ENCODE measurements at regions not wholly inside any gene's neighbourhood (a gene's known extent, or its start where the extent isn't known, plus 50 kb on each side); places are given as distances from the start of the nearest gene placed in this dataset.
"Not testable (repeated sequence)": the region's sequence is repeated elsewhere in the genome, so short reads cannot be mapped to it uniquely, and the experiment has no call there.

DNA sequence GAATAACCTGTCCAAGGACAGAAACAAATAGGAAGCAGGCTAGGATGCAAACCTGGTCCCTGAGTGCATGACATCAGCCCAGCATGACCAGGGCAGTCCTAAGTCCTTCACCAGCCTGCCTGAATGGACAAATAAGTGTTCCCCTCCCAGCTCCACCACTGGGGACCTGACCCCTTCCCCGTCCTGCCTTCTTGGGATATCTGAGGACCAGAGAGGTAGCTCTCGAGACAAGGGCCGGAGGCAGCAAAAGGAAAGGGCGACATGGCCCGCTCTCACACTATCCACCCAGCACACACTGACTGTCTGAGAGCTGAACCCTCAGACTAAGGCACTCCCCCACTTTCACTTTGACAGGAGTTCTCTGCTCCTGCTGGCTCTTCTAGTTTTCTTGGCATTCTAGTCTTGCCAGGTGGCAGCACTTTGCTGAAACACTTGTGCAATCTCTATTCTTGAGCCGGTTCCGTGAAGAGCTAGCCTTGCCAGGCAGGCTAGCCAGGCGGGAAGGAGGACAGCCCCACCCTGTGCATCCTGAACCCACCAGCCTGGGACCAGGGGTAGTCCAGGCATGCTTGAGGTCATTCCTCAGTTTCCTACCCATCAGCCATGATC lies 251.1 kb upstream of the RAB4A start:
- no peak for DNase-seq (ENCODE audit: extremely low spot score, insufficient read length, low read depth)
- no peak for FAIRE-seq

DNA sequence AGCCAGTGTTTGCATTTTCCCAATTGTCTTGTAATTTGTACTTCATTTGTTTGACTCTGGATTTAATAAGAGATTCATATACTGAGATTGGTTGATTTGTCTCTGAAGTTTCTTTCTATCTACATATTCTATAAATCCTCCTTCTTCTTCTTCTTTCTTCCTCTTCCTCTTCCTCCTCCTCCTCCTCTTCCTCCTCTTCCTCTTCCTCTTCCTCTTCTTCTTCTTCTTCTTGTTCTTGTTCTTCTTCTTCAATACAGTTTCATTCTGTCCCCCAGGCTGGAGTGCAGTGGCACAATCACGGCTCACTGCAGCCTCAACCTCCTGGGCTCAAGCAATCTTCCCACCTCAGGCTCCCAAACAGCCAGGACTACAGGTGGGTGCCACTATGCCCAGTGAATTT lies 249.9 kb upstream of the RAB4A start:
- FAIRE-seq; DNase-seq (ENCODE audit: extremely low spot score, insufficient read length, low read depth): not testable (repeated sequence)

DNA sequence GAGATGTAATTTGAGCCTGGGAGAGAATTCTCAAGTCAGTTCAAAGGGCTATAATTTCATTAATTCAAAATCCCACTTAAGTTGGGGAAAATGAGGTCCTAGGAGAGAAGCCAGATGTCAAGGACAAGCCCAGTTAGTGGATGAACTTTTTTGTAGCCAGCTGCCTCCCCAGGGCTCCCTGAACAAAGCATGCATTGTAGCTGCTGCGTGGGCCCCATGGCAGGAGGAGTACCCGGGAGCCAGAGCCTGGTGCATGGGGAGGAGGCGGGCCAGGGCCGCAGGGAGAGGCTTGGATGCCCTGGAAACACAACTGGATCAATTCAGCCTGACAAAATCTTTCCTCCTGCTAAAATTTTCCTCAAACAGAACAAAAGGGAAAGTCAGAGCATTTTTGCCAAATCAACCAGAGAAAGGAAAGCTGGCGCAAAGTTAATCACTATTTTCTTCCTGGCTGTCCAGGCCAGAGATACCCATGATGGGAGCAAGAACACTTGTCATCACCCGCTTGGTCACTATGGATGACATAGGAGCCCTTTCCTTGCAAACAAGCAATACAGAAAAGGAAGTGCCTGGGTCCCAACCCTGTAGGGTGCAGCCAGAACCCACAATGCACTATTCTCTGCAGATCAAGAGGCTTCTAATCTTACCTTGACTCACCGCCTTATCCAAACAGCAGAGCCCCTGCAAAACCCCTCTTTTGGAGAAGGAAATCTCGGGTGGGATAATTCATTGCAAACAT lies 248.1 kb upstream of the RAB4A start:
- no peak for FAIRE-seq
- no peak for DNase-seq (ENCODE audit: extremely low spot score, insufficient read length, low read depth)

DNA sequence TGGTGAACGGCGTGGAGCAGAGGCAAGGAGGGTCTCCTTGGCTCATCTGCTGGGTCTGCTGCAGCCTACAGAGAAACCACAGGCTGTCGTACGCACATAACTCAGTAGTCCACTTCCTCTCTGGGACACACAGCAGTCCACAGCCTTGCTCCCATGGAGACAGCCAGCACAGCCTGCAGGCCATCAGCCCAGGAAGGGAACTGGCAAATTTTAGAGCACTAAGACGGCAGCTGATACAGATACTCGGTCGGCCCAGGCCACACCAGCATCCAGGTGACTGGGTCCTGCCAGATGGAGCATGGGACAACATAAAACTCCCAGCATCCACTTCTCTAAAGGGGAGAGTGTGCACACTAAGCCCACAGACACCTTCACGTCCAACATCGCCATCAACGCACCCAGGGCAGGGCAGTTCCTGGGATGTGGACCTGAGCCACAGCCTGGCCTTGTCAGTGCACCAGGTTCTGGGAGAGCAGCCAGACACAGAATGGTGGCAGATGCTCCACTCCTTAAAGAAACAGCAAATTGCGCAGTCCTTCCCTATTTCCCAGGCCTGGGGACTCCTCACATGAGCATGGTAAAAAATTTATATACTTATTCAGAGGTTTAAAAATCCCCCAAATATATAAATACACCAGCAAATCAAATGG lies 247.1 kb upstream of the RAB4A start:
- DNase-seq (ENCODE audit: extremely low spot score, insufficient read length, low read depth) (no peak), FAIRE-seq (no peak)

DNA sequence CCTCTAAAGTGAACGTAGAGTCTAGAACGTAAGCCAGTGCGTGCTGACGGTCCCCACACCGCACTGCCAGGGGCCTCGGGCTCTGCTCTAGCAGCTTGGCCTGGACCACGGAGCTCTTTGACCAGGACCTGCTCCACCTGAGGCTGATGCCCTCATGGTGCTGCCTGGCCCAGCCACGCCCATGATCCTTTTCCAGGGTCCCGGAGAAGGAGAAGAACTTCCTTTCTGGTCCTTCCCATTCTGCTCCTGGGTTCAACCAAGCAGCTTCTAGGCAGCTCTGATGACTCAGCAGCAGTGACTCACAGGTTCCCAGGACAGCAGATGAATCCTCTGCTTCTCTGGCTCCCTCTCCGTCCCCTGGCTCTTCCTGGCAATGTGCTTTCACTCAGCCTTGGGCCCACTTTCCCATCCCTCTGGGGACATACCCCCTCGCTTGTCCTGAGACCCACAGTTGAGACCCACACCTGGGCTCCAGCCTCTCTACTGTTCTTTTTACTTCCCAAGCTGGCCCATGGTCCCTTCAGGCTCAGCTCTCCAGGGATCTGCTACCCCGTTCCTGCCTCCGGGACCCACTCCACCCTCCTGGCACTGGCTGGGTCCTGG lies 246.3 kb upstream of the RAB4A start:
- no peak for DNase-seq (ENCODE audit: extremely low spot score, insufficient read length, low read depth)
- no peak for FAIRE-seq

DNA sequence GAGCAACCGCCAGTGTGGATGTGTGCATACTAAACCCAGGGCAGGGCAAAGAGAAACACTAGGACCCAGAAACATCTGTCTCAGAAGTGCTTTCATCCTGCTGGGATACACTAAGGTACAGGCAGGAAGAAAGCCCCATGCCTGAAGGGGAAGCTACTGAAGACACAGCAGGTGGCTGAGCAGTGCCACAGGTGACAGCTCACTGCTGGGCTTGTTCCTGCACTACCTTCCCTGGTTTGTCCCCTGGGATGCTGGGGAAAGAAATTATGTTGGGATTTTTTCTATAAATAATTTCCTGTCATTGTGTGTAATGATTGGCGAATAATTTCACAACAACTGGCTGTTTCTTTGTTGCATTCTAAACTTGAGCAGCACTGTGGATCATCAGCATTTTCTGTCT lies 245.3 kb upstream of the RAB4A start:
- DNase-seq (ENCODE audit: extremely low spot score, insufficient read length, low read depth) = no peak
- FAIRE-seq = no peak

DNA sequence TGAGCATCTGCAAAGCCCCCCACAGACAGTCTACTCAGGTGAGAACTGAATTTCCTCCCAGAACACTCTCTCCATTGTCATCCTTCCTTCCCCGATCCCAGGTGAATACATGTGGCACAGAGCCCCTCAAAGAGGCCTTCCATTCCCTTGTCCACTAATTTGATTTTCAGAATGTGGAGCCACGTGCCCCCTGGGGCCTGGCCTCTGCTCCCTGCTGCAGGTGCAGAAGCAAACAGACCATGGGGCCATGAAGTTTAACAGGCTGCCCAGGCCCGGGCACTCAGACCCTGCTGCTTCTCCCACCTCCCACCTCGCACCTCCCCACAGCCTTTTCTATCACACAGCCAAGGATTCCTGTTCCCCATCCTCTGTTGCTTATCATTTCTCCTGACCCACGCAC lies 243.8 kb upstream of the RAB4A start:
- no peak for FAIRE-seq
- no peak for DNase-seq (ENCODE audit: extremely low spot score, insufficient read length, low read depth)

DNA sequence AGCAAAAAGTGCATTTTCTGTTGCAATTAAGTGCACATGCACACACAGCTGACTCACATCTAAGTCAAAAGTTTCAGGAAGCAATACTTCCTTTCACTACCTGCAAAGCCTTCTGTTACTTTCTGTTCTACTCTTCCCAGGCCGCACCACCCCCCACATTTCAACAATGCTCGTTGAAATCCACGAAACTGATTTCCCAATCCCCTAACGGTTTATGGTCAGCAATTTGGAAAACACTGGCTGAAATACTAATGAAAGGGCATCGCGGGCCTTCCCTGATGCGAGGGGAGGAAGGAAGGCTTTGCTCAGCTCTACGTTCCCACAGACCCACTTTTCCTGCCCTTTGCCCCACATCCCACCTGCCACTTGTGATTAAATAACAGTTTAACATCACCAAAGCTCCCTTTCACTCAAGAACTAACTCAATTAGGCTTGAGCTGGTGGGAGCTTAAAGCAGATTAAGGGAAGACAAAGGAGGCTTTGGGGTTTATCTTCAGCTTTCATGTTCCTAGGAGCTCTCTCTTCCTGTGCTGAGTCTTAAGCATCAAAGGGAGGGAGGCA lies 243.2 kb upstream of the RAB4A start:
- DNase-seq (ENCODE audit: extremely low spot score, insufficient read length, low read depth) (no peak), FAIRE-seq (peak; percentile 71)

DNA sequence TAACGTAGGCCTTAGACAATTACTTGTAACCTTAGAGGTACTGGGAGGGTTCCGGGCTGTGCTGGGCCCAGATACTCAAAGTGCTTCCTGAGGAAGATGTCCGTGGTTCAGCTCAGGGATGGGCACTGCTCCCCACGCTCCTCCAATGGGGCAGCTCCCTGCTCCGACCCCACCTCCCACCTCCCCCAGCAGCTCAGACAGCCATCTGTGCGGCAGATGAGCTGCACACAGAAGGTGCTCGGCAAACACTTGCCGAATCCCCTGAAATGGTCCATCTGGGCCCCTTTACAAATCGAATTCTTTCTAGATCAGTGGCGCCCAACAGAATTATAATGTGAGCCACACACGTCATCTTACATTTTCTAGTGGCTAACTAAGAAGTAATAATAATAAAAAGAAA lies 242.4 kb upstream of the RAB4A start:
- no peak for DNase-seq (ENCODE audit: extremely low spot score, insufficient read length, low read depth)
- FAIRE-seq = no peak

DNA sequence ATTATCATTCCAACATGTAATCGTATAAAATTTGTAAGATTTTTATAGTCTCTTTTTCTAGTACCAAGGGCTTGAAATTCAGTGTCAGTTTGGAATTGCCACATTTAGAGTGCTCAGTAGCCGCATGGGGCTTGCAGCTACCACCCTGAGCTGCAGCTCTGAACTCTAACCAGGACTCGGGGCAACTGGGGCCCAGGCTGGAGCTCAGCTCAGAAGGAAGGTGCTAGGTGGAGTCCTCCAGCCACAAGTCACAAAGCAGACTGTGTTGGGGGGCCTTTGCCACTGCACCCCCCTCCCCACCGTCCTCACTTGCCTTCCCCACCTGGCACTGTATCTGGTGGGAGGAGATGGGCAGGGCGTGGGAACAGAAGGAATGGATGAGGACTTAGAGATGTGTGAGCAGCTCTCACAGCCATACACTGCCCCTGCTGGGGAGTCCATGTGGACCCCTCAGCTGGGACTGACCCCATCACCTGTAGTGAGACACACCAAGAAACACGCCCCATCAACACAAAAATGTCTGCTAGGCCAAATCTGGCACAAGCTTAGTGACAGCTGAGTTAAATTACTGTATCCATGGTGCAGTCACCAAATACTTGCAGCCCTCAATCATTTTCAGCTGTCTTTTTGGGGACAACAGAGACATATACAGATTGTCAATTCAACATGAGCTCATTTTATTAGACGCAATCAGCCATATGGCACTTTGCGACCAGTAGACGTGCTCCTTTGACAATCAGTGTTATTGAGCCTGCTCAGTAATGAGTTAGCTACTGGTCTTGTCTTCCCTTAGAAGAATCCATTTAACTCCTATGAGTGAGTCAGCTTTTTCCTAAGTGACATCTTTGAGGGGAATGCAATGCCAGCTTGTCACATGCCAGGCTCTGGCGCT lies 241.7 kb upstream of the RAB4A start:
- FAIRE-seq (no peak), DNase-seq (ENCODE audit: extremely low spot score, insufficient read length, low read depth) (no peak)

DNA sequence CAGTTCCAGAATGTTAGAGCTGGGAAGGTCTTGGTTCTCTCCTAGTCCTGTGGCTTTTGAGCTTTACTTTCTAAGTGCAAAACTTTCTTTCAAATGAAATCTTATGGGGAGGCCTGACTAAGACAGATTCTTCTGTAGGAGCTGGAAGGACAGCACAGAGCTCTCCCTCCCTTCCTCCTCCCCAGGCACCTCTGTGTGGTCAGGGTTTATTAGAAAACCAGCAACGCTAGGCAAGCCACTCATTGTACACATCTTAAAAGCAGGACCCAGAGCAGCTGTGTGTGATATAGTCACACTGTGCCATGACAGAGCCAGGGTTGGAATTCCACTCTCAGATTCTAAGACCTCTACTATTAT lies 241.1 kb upstream of the RAB4A start:
- no peak for FAIRE-seq

DNA sequence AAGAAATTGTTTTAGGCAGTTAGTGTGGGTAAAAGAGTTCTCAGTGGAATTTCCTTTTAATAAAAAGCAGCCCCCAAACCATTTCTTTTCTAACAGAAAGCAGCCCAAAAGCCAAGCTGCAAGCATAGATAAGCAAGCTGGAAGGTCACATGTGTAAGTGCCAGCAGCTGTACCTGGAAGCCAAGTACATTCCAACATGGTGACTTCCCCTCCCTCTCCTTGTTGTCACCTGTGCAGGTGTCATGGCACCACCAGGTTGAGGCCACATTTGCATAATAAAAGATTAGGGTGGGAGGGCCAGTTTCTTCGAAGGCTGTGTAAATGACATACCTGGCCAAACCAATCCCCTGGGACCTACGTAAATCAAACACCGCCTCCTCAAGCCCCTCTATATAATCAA lies 240.3 kb upstream of the RAB4A start:
- DNase-seq (ENCODE audit: extremely low spot score, insufficient read length, low read depth) (no peak), FAIRE-seq (no peak)

More for the DNA sequence above, 241.1 kb upstream of the RAB4A start:
- no peak for DNase-seq (ENCODE audit: extremely low spot score, insufficient read length, low read depth)

DNA sequence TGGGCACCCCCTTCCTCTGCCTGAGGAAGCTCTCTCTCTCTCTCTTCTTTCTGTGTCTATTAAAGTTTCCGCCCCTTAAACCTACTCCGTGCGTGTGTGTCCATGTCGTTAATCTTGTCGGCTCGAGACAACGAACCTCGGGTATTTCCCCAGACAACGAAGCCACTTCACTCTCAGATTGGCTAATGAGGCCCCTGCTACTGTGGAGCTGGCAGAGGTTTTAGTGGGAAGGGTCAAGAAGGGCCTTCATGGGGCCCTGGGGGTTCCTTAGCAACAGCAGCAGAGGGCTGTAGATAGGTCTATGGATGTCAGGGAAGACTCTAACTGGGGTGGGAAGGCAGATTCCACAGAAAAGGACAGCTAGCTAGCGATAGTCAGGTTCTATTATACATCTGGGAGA lies 239.8 kb upstream of the RAB4A start:
- FAIRE-seq (no peak), DNase-seq (ENCODE audit: extremely low spot score, insufficient read length, low read depth) (no peak)

DNA sequence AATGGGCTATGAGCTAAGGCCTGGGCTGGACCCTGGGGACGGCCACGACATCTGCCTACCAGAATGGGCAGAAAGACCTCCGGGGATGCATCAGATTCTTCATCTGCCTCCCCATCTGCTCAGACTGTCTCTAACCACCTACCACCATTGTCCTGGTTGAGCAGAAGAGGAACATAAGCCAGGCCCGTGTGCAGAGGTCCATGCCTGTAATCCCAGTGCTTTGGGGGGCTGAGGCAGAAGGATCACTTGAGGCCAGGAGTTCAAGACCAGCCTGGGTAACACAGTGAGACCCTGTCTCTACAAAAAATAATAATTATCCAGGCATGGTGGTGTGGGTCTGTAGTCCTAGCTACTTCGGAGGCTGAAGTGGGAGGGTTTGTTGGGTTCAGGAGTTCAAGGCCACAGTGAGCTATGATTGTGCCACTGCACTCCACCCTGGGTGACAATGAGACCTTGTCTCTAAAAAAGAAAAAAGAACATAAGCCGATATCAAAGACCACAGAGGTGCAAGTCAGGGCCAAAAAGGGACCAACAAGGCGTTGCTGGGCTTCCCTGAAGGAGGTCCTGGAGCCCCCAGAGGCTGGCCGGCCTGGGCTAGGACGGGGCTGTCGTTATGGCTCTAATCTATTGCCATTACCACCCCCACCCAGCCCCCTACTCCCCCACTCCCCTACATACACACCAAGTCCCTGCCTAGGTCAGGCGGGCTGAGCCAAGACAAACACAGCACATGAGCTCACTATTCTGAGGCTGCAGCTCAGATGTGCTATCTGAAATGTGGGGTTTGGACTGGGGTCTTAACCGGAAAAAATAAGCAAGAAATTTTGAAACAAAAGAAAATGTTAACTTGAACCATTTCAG lies 239.2 kb upstream of the RAB4A start:
- FAIRE-seq = no peak
- no peak for DNase-seq (ENCODE audit: extremely low spot score, insufficient read length, low read depth)

DNA sequence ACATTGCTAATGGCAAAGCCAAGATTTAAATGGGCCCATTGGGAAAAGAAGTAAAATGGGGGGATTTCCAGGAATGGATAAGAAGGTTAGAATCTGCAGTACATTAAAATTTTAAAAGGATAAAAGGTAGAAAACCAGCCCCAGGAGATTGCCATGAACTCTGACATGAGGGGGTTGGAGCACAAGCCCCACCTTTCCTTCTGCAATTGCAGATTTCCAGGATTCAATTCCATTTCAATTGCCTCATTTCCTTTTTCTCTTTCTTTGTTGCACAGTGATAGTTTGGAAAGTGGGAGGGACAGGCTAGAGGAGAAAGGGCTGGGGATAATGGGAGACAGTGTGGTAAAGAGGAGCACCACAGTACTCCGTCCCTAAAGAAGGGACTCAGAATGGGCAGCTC lies 238.5 kb upstream of the RAB4A start:
- DNase-seq (ENCODE audit: extremely low spot score, insufficient read length, low read depth) (no peak), FAIRE-seq (no peak)

DNA sequence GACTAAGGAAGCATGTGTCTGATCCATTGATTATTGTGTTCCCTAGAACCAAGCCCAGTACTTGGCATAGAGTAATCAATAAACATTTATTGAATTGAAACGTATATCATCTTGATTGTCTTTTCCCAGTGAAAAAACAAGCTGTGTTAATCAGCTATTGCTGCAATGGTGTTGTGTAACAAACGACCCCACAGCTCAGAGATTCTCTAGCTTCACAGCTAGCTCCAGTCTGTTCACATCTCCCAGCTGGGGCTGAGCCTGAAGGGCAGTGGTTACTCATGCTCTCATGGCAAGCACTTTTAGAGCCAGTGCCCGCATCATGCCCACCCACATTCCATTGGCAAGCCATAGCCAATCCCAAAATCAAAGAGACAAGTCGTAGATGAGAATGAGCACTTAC lies 237.4 kb upstream of the RAB4A start:
- DNase-seq (ENCODE audit: extremely low spot score, insufficient read length, low read depth) (no peak), FAIRE-seq (no peak)

DNA sequence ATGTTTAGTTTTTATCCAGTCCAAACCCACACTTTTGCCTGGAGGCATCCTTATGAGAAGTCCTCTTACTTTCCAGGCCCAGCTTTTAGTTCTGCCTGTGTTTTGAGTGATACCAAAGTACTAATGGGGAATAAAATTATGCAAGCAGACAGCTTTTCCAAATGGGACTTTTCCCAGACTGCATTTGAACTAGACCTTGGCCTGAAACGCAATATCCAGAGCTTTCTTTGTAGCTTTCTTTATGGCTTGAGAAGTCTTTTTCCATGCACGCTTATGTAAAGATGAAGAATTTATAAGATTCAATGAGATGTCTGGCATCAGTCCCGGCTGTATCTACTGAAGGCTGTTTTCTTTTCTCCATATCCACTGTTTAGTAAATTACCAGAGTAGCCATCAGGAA lies 236.6 kb upstream of the RAB4A start:
- FAIRE-seq (no peak), DNase-seq (ENCODE audit: extremely low spot score, insufficient read length, low read depth) (no peak)

DNA sequence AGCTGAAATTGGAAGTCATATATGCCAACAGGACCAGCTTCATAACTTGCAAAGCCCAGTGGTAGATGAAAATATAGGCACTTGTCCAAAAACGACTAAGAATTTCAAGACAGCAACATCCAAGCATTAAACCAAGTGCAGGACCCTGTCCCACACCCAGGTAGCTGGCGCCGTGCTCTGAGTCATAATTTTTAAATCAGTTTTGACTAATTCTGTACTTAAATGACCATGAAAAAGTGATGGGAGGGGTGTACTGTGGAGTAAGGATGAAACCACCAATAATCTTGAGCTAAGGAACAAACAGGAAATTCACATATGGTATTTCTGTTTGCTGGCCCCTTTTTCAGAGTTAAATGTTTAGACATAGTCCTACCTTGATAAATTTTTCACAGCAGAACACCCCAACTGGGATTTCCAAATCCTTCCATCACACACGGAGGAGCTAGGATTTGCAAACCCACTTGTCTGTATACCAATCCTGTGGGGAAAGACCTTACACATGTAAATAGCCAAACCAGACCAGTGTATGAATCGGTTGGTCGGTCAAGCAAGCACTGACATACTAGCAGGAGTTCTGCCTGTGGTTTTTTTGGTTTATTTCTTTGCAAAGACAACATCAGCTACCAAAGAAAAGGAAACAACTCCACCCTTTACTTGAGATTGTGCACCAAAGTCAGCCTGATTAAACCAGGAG lies 235.7 kb upstream of the RAB4A start:
- FAIRE-seq = peak; percentile 95
- peak; percentile 44 for DNase-seq (ENCODE audit: extremely low spot score, insufficient read length, low read depth)

DNA sequence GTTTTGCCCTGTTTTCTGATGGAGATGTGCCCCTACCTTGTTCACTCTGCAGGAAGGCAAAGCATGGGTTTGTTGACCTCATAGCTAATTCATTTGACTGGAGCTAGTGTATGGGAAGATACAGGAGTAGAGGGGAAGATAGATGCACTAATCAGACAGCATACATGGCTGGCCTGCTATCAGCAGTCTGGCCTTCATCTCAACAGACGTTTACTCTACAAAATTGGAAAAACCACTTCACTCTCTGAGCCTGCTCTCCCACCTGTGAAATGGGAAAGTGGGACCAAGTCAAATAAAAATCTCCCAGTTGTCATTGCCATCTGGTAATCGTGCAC lies 235.2 kb upstream of the RAB4A start:
- no peak for FAIRE-seq

More for the DNA sequence above, 235.2 kb upstream of the RAB4A start:
- DNase-seq (ENCODE audit: extremely low spot score, insufficient read length, low read depth) = no peak

Measured in GM18507 (cell line).